H1 (cell line): ENCODE measurements at regions not wholly inside any gene's neighbourhood (a gene's known extent, or its start where the extent isn't known, plus 50 kb on each side); places are given as distances from the start of the nearest gene placed in this dataset.

Experiments
- CTCF ChIA-PET: fragments of 300-600 bp; sonication (Branson Sonifier 250); formaldehyde crosslinking; loops from one replicate; lab custom pipeline; 2021; ENCODE audit not compliant: partially characterized antibody; lab: Charles Lee
- POLR2A ChIA-PET: fragments of 300-600 bp; sonication (Branson Sonifier 250); formaldehyde crosslinking; loops from one replicate; lab custom pipeline; 2021; ENCODE audit warnings: inconsistent platforms; ENCODE audit not compliant: partially characterized antibody; lab: Charles Lee
- DNase-seq, 2 experiments: peaks; one replicate each; pipeline versions ENCODE4 v3.0.0 to v3.0.0-alpha.2; 2010 to 2022; ENCODE audit warnings: low spot score in 2 of 2, low read depth in 1 of 2, mixed read lengths in 1 of 2
- FAIRE-seq: peaks from 2 replicates; lab custom pipeline; 2011; peaks lifted over from hg19 to GRCh38; lab: Jason Lieb, UNC
- H2AFZ ChIP-seq: 2 replicates; pipeline ENCODE4 v1.8.1; 2012; ENCODE audit warnings: low read length, inconsistent platforms
- H2AK5ac ChIP-seq: 2 replicates; pipeline ENCODE4 v1.6.1; 2013; ENCODE audit warnings: low read depth, low read length
- H2BK120ac ChIP-seq: replicated peaks from 2 replicates; pipeline ENCODE3; 2013; ENCODE audit warnings: low read depth, low read length, inconsistent platforms
- H2BK12ac ChIP-seq: 2 replicates; pipeline ENCODE4 v1.6.1; 2013; ENCODE audit warnings: low read depth, low read length
- H2BK15ac ChIP-seq: 2 replicates; pipeline ENCODE4 v1.6.1; 2013; ENCODE audit warnings: low read length
- H2BK20ac ChIP-seq: 2 replicates; pipeline ENCODE4 v1.6.1; 2013; ENCODE audit warnings: low read length
- H2BK5ac ChIP-seq: 2 replicates; pipeline ENCODE4 v1.6.1; 2013; ENCODE audit warnings: low read depth, low read length
- H3K14ac ChIP-seq: 2 replicates; pipeline ENCODE4 v1.6.1; 2013; ENCODE audit warnings: inconsistent platforms; ENCODE audit not compliant: insufficient read length
- H3K18ac ChIP-seq: 2 replicates; pipeline ENCODE4 v1.6.1; 2013; ENCODE audit warnings: low read length; ENCODE audit errors: extremely low read depth
- H3K23ac ChIP-seq: 2 replicates; pipeline ENCODE4 v1.6.1; 2013; ENCODE audit warnings: inconsistent platforms; ENCODE audit not compliant: insufficient read length
- H3K23me2 ChIP-seq: 2 replicates; pipeline ENCODE4 v1.6.1; 2013; ENCODE audit warnings: low read depth, low read length
- H3K27ac ChIP-seq: 2 replicates; pipeline ENCODE4 v1.6.1; 2011; ENCODE audit warnings: low read depth, low read length, inconsistent platforms
- H3K27me3 ChIP-seq, 4 experiments: replicated peaks in 1 of 4; 1 replicate in 1 of 4; 2 replicates in 3 of 4; pipeline versions ENCODE4 v1.6.1 to v1.8.1; 2011 to 2013; ENCODE audit warnings: low read length in 3 of 4, mild to moderate bottlenecking in 3 of 4, inconsistent platforms in 2 of 4, mixed read lengths in 2 of 4, moderate library complexity in 1 of 4; ENCODE audit not compliant: control insufficient read depth in 3 of 4, insufficient read depth in 3 of 4; ENCODE audit errors: extremely low read depth in 1 of 4
- H3K36me3 ChIP-seq, 4 experiments: 2 replicates each; pipeline versions ENCODE4 v1.6.1 to v1.8.1; 2011 to 2013; ENCODE audit warnings: mild to moderate bottlenecking in 4 of 4, low read length in 3 of 4, moderate library complexity in 2 of 4, control low read depth in 1 of 4, inconsistent platforms in 1 of 4; ENCODE audit not compliant: insufficient read depth in 4 of 4, control insufficient read depth in 2 of 4
- H3K4ac ChIP-seq: replicated peaks from 2 replicates; pipeline ENCODE3; 2013; ENCODE audit warnings: low read length, low read depth, mixed read lengths, inconsistent platforms; ENCODE audit not compliant: insufficient read length
- H3K4me1 ChIP-seq, 4 experiments: replicated peaks in 1 of 4; 1 replicate in 1 of 4; 2 replicates in 3 of 4; pipeline versions ENCODE4 v1.6.1 to v1.8.1; 2011 to 2013; ENCODE audit warnings: low read length in 3 of 4, inconsistent platforms in 2 of 4, mixed read lengths in 1 of 4; ENCODE audit not compliant: insufficient read depth in 4 of 4, control insufficient read depth in 3 of 4
- H3K4me2 ChIP-seq, 2 experiments: 2 replicates each; pipeline versions ENCODE4 v1.6.1 to v1.8.1; 2011 to 2013; ENCODE audit warnings: low read depth in 2 of 2, low read length in 2 of 2, control low read depth in 1 of 2, inconsistent platforms in 1 of 2, mild to moderate bottlenecking in 1 of 2; ENCODE audit not compliant: insufficient read depth in 1 of 2
- H3K4me3 ChIP-seq, 4 experiments: fragments of 200-600, 300-600 bp in 1 of 4; sonication (generic), shearing (Covaris generic), sonication (Bioruptor Twin) in 1 of 4; 2 replicates each; pipeline versions ENCODE4 v1.5.1 to v1.8.1; 2011 to 2016; ENCODE audit warnings: low read length in 4 of 4, low read depth in 3 of 4, control low read depth in 2 of 4, inconsistent platforms in 2 of 4, mild to moderate bottlenecking in 2 of 4, mixed read lengths in 1 of 4, moderate library complexity in 1 of 4; ENCODE audit not compliant: insufficient read depth in 2 of 4; ENCODE audit errors: extremely low read depth in 1 of 4
- H3K56ac ChIP-seq: replicated peaks from 2 replicates; pipeline ENCODE3; 2013; ENCODE audit warnings: low read depth, mild to moderate bottlenecking, mixed read lengths, low read length, inconsistent platforms; ENCODE audit not compliant: insufficient read length
- H3K79me1 ChIP-seq: 2 replicates; pipeline ENCODE4 v1.6.1; 2013; ENCODE audit warnings: low read depth, low read length, control low read depth
- H3K79me2 ChIP-seq, 2 experiments: 2 replicates each; pipeline versions ENCODE4 v1.6.1 to v1.8.1; 2012 to 2013; ENCODE audit warnings: low read length in 2 of 2, mild to moderate bottlenecking in 2 of 2, inconsistent platforms in 1 of 2; ENCODE audit not compliant: insufficient read depth in 2 of 2, control insufficient read depth in 1 of 2
- H3K9ac ChIP-seq, 4 experiments: replicated peaks in 1 of 4; 1 replicate in 1 of 4; 2 replicates in 3 of 4; pipeline versions ENCODE4 v1.6.1 to v1.8.1; 2011 to 2013; ENCODE audit warnings: low read depth in 3 of 4, low read length in 3 of 4, control low read depth in 2 of 4, mild to moderate bottlenecking in 2 of 4, moderate library complexity in 2 of 4, inconsistent platforms in 1 of 4; ENCODE audit errors: extremely low read depth in 1 of 4
- H3K9me3 ChIP-seq, 2 experiments: 2 replicates each; pipeline versions ENCODE4 v1.6.1 to v1.8.1; 2012 to 2013; ENCODE audit warnings: mild to moderate bottlenecking in 2 of 2, moderate library complexity in 2 of 2, control low read depth in 1 of 2, inconsistent platforms in 1 of 2, low read depth in 1 of 2, low read length in 1 of 2, mixed read lengths in 1 of 2; ENCODE audit not compliant: insufficient read depth in 2 of 2
- H4K20me1 ChIP-seq, 2 experiments: replicated peaks in 1 of 2; 2 replicates each; pipeline versions ENCODE3 to v1.8.1; 2011 to 2013; ENCODE audit warnings: inconsistent platforms in 2 of 2, low read length in 2 of 2, mild to moderate bottlenecking in 1 of 2; ENCODE audit not compliant: insufficient read depth in 2 of 2, control insufficient read depth in 1 of 2
- H4K5ac ChIP-seq: 2 replicates; pipeline ENCODE4 v1.6.1; 2013; ENCODE audit warnings: low read length, low read depth, mixed read lengths, inconsistent platforms; ENCODE audit not compliant: insufficient read length
- H4K8ac ChIP-seq: 2 replicates; pipeline ENCODE4 v1.8.0; 2013; ENCODE audit warnings: mild to moderate bottlenecking, moderate library complexity, low read length, inconsistent platforms; ENCODE audit not compliant: insufficient read depth; ENCODE audit errors: extremely low read depth
- H4K91ac ChIP-seq: replicated peaks from 2 replicates; pipeline ENCODE3; 2013; ENCODE audit warnings: low read length, mixed read lengths, inconsistent platforms; ENCODE audit not compliant: insufficient read length
- CEBPB ChIP-seq: IDR thresholded peaks from 2 replicates; pipeline ENCODE4 v1.6.1; 2012; ENCODE audit warnings: low read depth, low read length
- CREB1 ChIP-seq: IDR thresholded peaks from 2 replicates; pipeline ENCODE4 v1.6.1; 2012; ENCODE audit warnings: inconsistent platforms
- CTBP2 ChIP-seq: IDR thresholded peaks from 2 replicates; pipeline ENCODE4 v1.7.0; 2011; ENCODE audit warnings: borderline replicate concordance, mild to moderate bottlenecking, moderate library complexity, mixed read lengths, low read length; ENCODE audit not compliant: insufficient read depth, insufficient read length
- EP300 ChIP-seq, 2 experiments: IDR thresholded peaks; 1 replicate in 1 of 2; 2 replicates in 1 of 2; pipeline ENCODE4 v1.6.1; 2011 to 2012; ENCODE audit warnings: low read depth in 2 of 2, low read length in 2 of 2, mild to moderate bottlenecking in 2 of 2, borderline replicate concordance in 1 of 2, inconsistent platforms in 1 of 2, moderate library complexity in 1 of 2
- HDAC2 ChIP-seq, 2 experiments: fragments of 300-600 bp in 1 of 2; sonication (generic) in 1 of 2; IDR thresholded peaks; 2 replicates each; pipeline ENCODE4 v1.6.1; 2011 to 2012; ENCODE audit warnings: low read depth in 2 of 2, low read length in 2 of 2, mild to moderate bottlenecking in 2 of 2, moderate library complexity in 2 of 2, borderline replicate concordance in 1 of 2, inconsistent platforms in 1 of 2
- HDAC6 ChIP-seq: IDR thresholded peaks from one replicate; pipeline ENCODE4 v1.7.1; 2012; ENCODE audit warnings: low read depth, mild to moderate bottlenecking, inconsistent platforms, low read length, moderate library complexity
- MAX ChIP-seq: IDR thresholded peaks from 2 replicates; pipeline ENCODE4 v1.6.1; 2012; ENCODE audit warnings: inconsistent platforms
- NRF1 ChIP-seq: IDR thresholded peaks from 2 replicates; pipeline ENCODE4 v1.6.1; 2011; ENCODE audit warnings: mild to moderate bottlenecking, low read depth, low read length, improper control_type of control experiment
- POU5F1 ChIP-seq: IDR thresholded peaks from 2 replicates; pipeline ENCODE4 v1.6.1; 2011; ENCODE audit warnings: low read depth, mild to moderate bottlenecking, low read length, moderate library complexity
- SRF ChIP-seq: IDR thresholded peaks from 2 replicates; pipeline ENCODE4 v1.6.1; 2011; ENCODE audit warnings: mild to moderate bottlenecking, low read depth, low read length, moderate library complexity
- TCF12 ChIP-seq: IDR thresholded peaks from 2 replicates; pipeline ENCODE4 v1.6.1; 2011; ENCODE audit warnings: low read depth, mild to moderate bottlenecking, low read length
- ZNF274 ChIP-seq: IDR thresholded peaks from 2 replicates; pipeline ENCODE4 v1.7.0; 2012; ENCODE audit warnings: low read length, borderline replicate concordance; ENCODE audit errors: extremely low read depth
- WGBS, 2 experiments: shearing (Covaris generic) in 1 of 2; methylation state at CpG; one replicate each; pipeline versions ENCODE4 v1.1.6 to v1.1.7; 2013 to 2015; ENCODE audit warnings: low lambda C conversion rate in 2 of 2, mixed read lengths in 2 of 2, inconsistent platforms in 1 of 2, low coverage in 1 of 2, missing lambda C conversion rate in 1 of 2; ENCODE audit not compliant: insufficient replicate concordance in 2 of 2, insufficient coverage in 1 of 2, insufficient read length in 1 of 2; ENCODE audit errors: extremely low coverage in 1 of 2, missing lambda C conversion rate in 1 of 2; 5-methylcytosine and 5-hydroxymethylcytosine counted together

GRCh38 chr4:181213551-181213950 lies 1029.7 kb upstream of the TENM3 start:
- no peak overlapping the region for H3K23ac ChIP-seq
- H3K14ac ChIP-seq = no peak overlapping the region
- no peak overlapping the region for H2BK20ac ChIP-seq
- no peak overlapping the region for H3K18ac ChIP-seq
- no peaks in the 10 kb centered on the region for H3K23me2 ChIP-seq
- TF ChIP-seq CREB1 (no peak), NRF1 (no peak), HDAC2 (IDR thresholded peaks at IDR 0.05; ENCODE audit: borderline replicate concordance in 1 of 2, low read depth in 2 of 2, low read length in 2 of 2) (no peak), TCF12 (no peak), POU5F1 (no peak), SRF (no peak), CEBPB (no peak), EP300 (IDR thresholded peaks at IDR 0.05; ENCODE audit: borderline replicate concordance in 1 of 2, low read depth in 2 of 2, low read length in 2 of 2) (no peak), ZNF274 (no peak), CTBP2 (no peak), HDAC6 (no peak), MAX (no peak)
- no peaks in the 10 kb centered on the region for H4K20me1 ChIP-seq
- POLR2A ChIA-PET = no interaction called here
- H2BK5ac ChIP-seq = no peak overlapping the region
- DNase-seq = no peak
- no peaks in the 10 kb centered on the region for H3K79me2 ChIP-seq
- H3K36me3 ChIP-seq = no peaks in the 10 kb centered on the region
- no peak for FAIRE-seq
- H2BK12ac ChIP-seq = no peak overlapping the region; the same call in 1 of the 2 replicates
- no peak overlapping the region for H4K91ac ChIP-seq
- no peak overlapping the region for H4K8ac ChIP-seq
- no peak overlapping the region for H2BK15ac ChIP-seq
- no peaks in the 10 kb centered on the region for H3K27me3 ChIP-seq
- no peak overlapping the region for H2BK120ac ChIP-seq
- no peaks in the 10 kb centered on the region for H3K79me1 ChIP-seq
- no peaks in the 10 kb centered on the region for H3K9me3 ChIP-seq
- H4K5ac ChIP-seq = no peak overlapping the region
- no peak overlapping the region for H3K4me2 ChIP-seq
- H3K56ac ChIP-seq = no peak overlapping the region
- WGBS, 2 experiments = 63% methylated on average over 2 of the region's 2 CpGs; no CpG with 5 or more reads in 1 of the 2 experiments
- H3K9ac ChIP-seq = no peak overlapping the region
- CTCF ChIA-PET = interaction anchor here (0.6 to 1.2 kb wide), 2 partner anchors 12 to 308 kb away, joined by 3 read pairs; no protein-coding TSS in a partner anchor
- H3K4ac ChIP-seq = no peak overlapping the region
- no peak overlapping the region for H3K27ac ChIP-seq
- H3K4me3 ChIP-seq = no peak overlapping the region
- H3K4me1 ChIP-seq = no peaks in the 10 kb centered on the region
- no peak overlapping the region for H2AFZ ChIP-seq
- H2AK5ac ChIP-seq = no peak overlapping the region
